Astrocyte (in vitro differentiated cells and primary cell): ENCODE measurements at regions not wholly inside any gene's neighbourhood (a gene's known extent, or its start where the extent isn't known, plus 50 kb on each side); places are given as distances from the start of the nearest gene placed in this dataset.
A peak's percentile ranks its signal among the peaks of the same experiment; 100 is the strongest.

Experiments
- DNase-seq: peaks from one replicate; pipeline ENCODE4 v3.0.0-alpha.2; 2010; ENCODE audit warnings: low read depth
- FAIRE-seq: peaks from 2 replicates; lab custom pipeline; 2011; peaks lifted over from hg19 to GRCh38; lab: Jason Lieb, UNC
- H2AFZ ChIP-seq: 2 replicates; pipeline ENCODE4 v1.6.0; 2012; ENCODE audit warnings: low read depth, low read length, inconsistent platforms
- H3K27ac ChIP-seq: 2 replicates; pipeline ENCODE4 v1.5.1; 2011; ENCODE audit warnings: low read depth, low read length, inconsistent platforms
- H3K27me3 ChIP-seq: 2 replicates; pipeline ENCODE4 v1.6.0; 2011; ENCODE audit warnings: low read length, inconsistent platforms; ENCODE audit not compliant: insufficient read depth
- H3K36me3 ChIP-seq: 2 replicates; pipeline ENCODE4 v1.5.1; 2011; ENCODE audit warnings: low read length, inconsistent platforms; ENCODE audit not compliant: insufficient read depth
- H3K4me1 ChIP-seq: 2 replicates; pipeline ENCODE4 v1.5.1; 2011; ENCODE audit warnings: low read length, inconsistent platforms; ENCODE audit not compliant: insufficient read depth
- H3K4me2 ChIP-seq: 2 replicates; pipeline ENCODE4 v1.6.0; 2012; ENCODE audit warnings: low read length, inconsistent platforms
- H3K4me3 ChIP-seq: 2 replicates; pipeline ENCODE4 v1.5.1; 2011; ENCODE audit warnings: low read depth, mild to moderate bottlenecking, low read length, inconsistent platforms; ENCODE audit not compliant: insufficient read depth
- H3K79me2 ChIP-seq: 2 replicates; pipeline ENCODE4 v1.6.0; 2012; ENCODE audit warnings: mild to moderate bottlenecking, low read length, inconsistent platforms; ENCODE audit not compliant: insufficient read depth
- H3K9ac ChIP-seq: 2 replicates; pipeline ENCODE4 v1.6.0; 2012; ENCODE audit warnings: mild to moderate bottlenecking, low read length, inconsistent platforms
- H3K9me3 ChIP-seq: 2 replicates; pipeline ENCODE4 v1.5.1; 2012; ENCODE audit warnings: low read depth, mild to moderate bottlenecking, low read length, inconsistent platforms; ENCODE audit not compliant: insufficient read depth
- H4K20me1 ChIP-seq: 2 replicates; pipeline ENCODE4 v1.6.0; 2012; ENCODE audit warnings: low read length, inconsistent platforms; ENCODE audit not compliant: insufficient read depth
- H3K27ac Mint-ChIP-seq: one replicate; pipeline ENCODE4 v1.8.0; 2021; ENCODE audit warnings: mild to moderate bottlenecking, mixed read lengths; ENCODE audit not compliant: unreplicated experiment
- H3K27me3 Mint-ChIP-seq: one replicate; pipeline ENCODE4 v1.8.0; 2021; ENCODE audit warnings: low read depth, mixed read lengths; ENCODE audit not compliant: unreplicated experiment
- H3K36me3 Mint-ChIP-seq: one replicate; pipeline ENCODE4 v1.8.0; 2021; ENCODE audit warnings: low read depth, mixed read lengths; ENCODE audit not compliant: unreplicated experiment
- H3K4me1 Mint-ChIP-seq: one replicate; pipeline ENCODE4 v1.8.0; 2021; ENCODE audit warnings: low read depth, mixed read lengths; ENCODE audit not compliant: unreplicated experiment
- H3K4me3 Mint-ChIP-seq: one replicate; pipeline ENCODE4 v1.8.0; 2021; ENCODE audit warnings: mild to moderate bottlenecking, moderate library complexity, mixed read lengths; ENCODE audit not compliant: unreplicated experiment
- H3K9me3 Mint-ChIP-seq: one replicate; pipeline ENCODE4 v1.8.0; 2021; ENCODE audit warnings: mild to moderate bottlenecking, mixed read lengths; ENCODE audit not compliant: unreplicated experiment
- EZH2 ChIP-seq: IDR thresholded peaks from 2 replicates; pipeline ENCODE4 v1.6.1; 2012; ENCODE audit warnings: mild to moderate bottlenecking, low read length, inconsistent platforms; ENCODE audit not compliant: insufficient read depth
- TF ChIP-seq, protein P1 (sequence below): IDR thresholded peaks from 2 replicates; pipeline ENCODE4 v1.5.1; 2011; ENCODE audit warnings: low read depth, mild to moderate bottlenecking, inconsistent platforms, low read length, moderate library complexity; ENCODE audit not compliant: insufficient read depth

DNA sequence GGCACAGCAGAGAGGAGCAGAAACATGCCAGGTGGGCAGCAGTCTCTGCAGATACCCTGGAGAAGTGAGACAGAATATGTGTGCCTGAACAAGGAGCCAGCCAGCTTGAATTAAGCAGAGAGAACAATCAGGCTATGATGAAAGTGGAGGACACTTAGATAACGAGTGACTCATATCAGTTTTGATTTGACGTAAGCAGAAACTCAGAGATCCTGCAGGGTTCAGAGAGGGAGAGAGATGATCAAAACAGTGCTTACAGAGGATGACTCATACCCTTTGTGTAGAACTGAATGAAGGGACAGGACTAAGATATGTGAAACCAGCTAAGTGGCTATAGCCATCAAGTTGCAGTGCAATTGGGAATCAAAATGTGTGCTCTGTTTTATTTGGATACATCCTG, 300.7 kb downstream of the TENT5A start:
- TF ChIP-seq, protein P1, sequence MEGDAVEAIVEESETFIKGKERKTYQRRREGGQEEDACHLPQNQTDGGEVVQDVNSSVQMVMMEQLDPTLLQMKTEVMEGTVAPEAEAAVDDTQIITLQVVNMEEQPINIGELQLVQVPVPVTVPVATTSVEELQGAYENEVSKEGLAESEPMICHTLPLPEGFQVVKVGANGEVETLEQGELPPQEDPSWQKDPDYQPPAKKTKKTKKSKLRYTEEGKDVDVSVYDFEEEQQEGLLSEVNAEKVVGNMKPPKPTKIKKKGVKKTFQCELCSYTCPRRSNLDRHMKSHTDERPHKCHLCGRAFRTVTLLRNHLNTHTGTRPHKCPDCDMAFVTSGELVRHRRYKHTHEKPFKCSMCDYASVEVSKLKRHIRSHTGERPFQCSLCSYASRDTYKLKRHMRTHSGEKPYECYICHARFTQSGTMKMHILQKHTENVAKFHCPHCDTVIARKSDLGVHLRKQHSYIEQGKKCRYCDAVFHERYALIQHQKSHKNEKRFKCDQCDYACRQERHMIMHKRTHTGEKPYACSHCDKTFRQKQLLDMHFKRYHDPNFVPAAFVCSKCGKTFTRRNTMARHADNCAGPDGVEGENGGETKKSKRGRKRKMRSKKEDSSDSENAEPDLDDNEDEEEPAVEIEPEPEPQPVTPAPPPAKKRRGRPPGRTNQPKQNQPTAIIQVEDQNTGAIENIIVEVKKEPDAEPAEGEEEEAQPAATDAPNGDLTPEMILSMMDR, result no peak
- no peak for TF ChIP-seq EZH2
- H3K4me1 ChIP-seq, result no peaks in the 10 kb centered on the region
- no peak overlapping the region for H2AFZ ChIP-seq

DNA sequence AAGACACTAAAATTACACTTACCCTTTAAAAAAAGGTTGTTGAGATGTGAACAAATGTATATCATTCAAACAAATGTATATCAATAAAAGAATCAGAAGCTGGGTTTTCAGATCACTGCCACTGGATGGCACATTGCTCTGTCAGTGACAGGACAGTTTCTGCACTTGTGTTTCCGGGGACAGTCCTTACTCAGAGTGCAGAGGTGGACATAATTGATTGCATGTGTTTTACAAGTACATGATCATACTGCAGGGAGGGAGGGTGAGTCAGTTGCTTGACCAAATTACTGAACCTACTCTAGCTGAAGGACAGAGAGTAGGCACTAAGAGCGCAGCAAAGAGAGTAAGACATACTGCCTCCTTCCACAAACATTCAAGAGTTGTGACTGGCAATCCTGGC, 302.3 kb downstream of the TENT5A start:
- H3K4me1 Mint-ChIP-seq, result no peaks in the 10 kb centered on the region
- no peaks in the 10 kb centered on the region for H3K4me1 ChIP-seq
- H3K79me2 ChIP-seq, result no peaks in the 10 kb centered on the region
- no peak overlapping the region for H3K4me3 ChIP-seq
- FAIRE-seq, result no peak
- H3K36me3 ChIP-seq, result no peaks in the 10 kb centered on the region
- TF ChIP-seq EZH2, result no peak
- TF ChIP-seq, protein P1, result no peak
- peak; percentile 75 for DNase-seq
- H3K27ac ChIP-seq, result no peak overlapping the region
- H4K20me1 ChIP-seq, result no peaks in the 10 kb centered on the region
- no peaks in the 10 kb centered on the region for H3K27me3 Mint-ChIP-seq
- H2AFZ ChIP-seq, result no peak overlapping the region
- H3K4me2 ChIP-seq, result no peak overlapping the region
- no peaks in the 10 kb centered on the region for H3K36me3 Mint-ChIP-seq
- H3K27me3 ChIP-seq, result no peaks in the 10 kb centered on the region
- no peaks in the 10 kb centered on the region for H3K9me3 Mint-ChIP-seq
- no peak overlapping the region for H3K4me3 Mint-ChIP-seq
- H3K27ac Mint-ChIP-seq, result no peak overlapping the region
- no peaks in the 10 kb centered on the region for H3K9me3 ChIP-seq
- H3K9ac ChIP-seq, result no peak overlapping the region

More for the DNA sequence above, 300.7 kb downstream of the TENT5A start:
- Mint-ChIP-seq H3K27ac (no peak overlapping the region), H3K9me3 (no peaks in the 10 kb centered on the region), H3K27me3 (no peaks in the 10 kb centered on the region), H3K4me1 (no peaks in the 10 kb centered on the region), H3K4me3 (no peak overlapping the region), H3K36me3 (no peaks in the 10 kb centered on the region)
- Histone ChIP-seq H3K4me2 (peak overlapping the region; percentile 19), H3K27ac (no peak overlapping the region), H4K20me1 (no peaks in the 10 kb centered on the region), H3K79me2 (no peaks in the 10 kb centered on the region), H3K9ac (no peak overlapping the region), H3K27me3 (no peaks in the 10 kb centered on the region), H3K36me3 (no peaks in the 10 kb centered on the region), H3K9me3 (no peaks in the 10 kb centered on the region), H3K4me3 (no peak overlapping the region)
- peak; percentile 98 for FAIRE-seq
- DNase-seq, result peak; percentile 93

DNA sequence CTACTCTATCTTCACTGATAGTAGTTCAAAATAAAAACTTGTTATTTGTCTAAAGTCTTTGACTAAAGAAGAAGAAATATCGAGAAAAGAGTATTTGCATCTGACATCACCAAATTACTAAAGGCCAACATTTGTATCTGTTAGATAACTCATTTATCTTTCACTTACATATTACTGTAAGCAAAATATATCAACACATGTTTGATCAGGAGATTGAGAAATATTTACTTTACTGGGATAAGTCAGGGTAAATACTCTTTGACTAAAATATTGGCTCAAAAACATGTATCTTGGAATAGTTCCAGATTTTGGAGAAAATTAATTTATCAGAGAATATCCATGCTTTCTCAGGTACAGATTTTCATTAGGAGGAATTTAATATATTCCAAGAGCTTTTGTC, 306.0 kb downstream of the TENT5A start:
- H3K27me3 Mint-ChIP-seq, result no peaks in the 10 kb centered on the region
- Histone ChIP-seq H2AFZ (no peak overlapping the region), H3K9ac (no peak overlapping the region), H3K27ac (no peak overlapping the region), H3K36me3 (no peaks in the 10 kb centered on the region), H3K4me1 (no peaks in the 10 kb centered on the region), H3K27me3 (no peaks in the 10 kb centered on the region), H3K9me3 (no peaks in the 10 kb centered on the region), H3K4me2 (no peak overlapping the region), H3K79me2 (no peaks in the 10 kb centered on the region), H3K4me3 (no peak overlapping the region), H4K20me1 (no peaks in the 10 kb centered on the region)
- H3K36me3 Mint-ChIP-seq, result no peaks in the 10 kb centered on the region
- TF ChIP-seq, protein P1, result no peak
- TF ChIP-seq EZH2, result no peak
- no peaks in the 10 kb centered on the region for H3K4me1 Mint-ChIP-seq
- no peak for FAIRE-seq
- no peak overlapping the region for H3K4me3 Mint-ChIP-seq
- peaks cover 3% of the 10 kb centered on the region for H3K9me3 Mint-ChIP-seq
- DNase-seq, result no peak
- no peak overlapping the region for H3K27ac Mint-ChIP-seq
